Uterus (tissue), 2 donors: ENCODE measurements at regions not wholly inside any gene's neighbourhood (a gene's known extent, or its start where the extent isn't known, plus 50 kb on each side); places are given as distances from the start of the nearest gene placed in this dataset.

Source experiments
- POLR2A ChIP-seq, 2 donors: fragments of 450-650 bp; IDR thresholded peaks; one replicate each; pipeline ENCODE4 v1.6.1; 2016; ENCODE audit warnings: antibody characterized with exemption in 2 of 2, mild to moderate bottlenecking in 1 of 2, moderate library complexity in 1 of 2
- TF ChIP-seq, protein P1 (sequence below), 4 experiments: fragments of 200-600 bp in 2 of 4; fragments of 450-650 bp in 2 of 4; sonication (generic) in 2 of 4; IDR thresholded peaks; one replicate each; pipeline ENCODE4 v1.5.1; 2016 to 2019; ENCODE audit warnings: antibody characterized with exemption in 4 of 4, mild to moderate bottlenecking in 2 of 4, moderate library complexity in 1 of 4

DNA sequence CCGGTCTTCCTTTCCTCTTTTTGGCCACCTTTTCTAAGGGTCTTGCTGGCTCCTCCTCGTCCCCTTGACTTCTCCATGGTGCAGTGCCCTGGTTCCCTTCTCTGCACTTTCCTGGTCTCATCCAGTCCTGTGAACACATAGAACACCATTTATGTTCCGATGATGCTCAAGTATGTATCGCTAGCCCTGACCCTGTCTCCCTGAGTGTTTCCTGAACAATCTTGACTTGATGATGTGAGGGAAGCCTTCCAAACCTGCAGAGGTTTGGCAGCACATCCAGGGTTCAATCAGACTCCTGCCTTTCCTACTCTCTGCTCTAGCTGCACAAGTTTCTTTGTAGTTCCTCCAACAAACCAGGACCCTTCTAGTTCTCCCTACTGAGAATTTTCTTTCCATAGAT lies 132.1 kb downstream of the RGPD3 start:
- TF ChIP-seq, protein P1, sequence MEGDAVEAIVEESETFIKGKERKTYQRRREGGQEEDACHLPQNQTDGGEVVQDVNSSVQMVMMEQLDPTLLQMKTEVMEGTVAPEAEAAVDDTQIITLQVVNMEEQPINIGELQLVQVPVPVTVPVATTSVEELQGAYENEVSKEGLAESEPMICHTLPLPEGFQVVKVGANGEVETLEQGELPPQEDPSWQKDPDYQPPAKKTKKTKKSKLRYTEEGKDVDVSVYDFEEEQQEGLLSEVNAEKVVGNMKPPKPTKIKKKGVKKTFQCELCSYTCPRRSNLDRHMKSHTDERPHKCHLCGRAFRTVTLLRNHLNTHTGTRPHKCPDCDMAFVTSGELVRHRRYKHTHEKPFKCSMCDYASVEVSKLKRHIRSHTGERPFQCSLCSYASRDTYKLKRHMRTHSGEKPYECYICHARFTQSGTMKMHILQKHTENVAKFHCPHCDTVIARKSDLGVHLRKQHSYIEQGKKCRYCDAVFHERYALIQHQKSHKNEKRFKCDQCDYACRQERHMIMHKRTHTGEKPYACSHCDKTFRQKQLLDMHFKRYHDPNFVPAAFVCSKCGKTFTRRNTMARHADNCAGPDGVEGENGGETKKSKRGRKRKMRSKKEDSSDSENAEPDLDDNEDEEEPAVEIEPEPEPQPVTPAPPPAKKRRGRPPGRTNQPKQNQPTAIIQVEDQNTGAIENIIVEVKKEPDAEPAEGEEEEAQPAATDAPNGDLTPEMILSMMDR (IDR thresholded peaks at IDR 0.05), result no peak
- TF ChIP-seq POLR2A (IDR thresholded peaks at IDR 0.05), result no peak
